K562 (cell line): ENCODE measurements at regions not wholly inside any gene's neighbourhood (a gene's known extent, or its start where the extent isn't known, plus 50 kb on each side); places are given as distances from the start of the nearest gene placed in this dataset.

Source experiments
- ARNT ChIP-seq, 2 experiments: fragments of 450-650 bp; IDR thresholded peaks; 2 replicates each; pipeline ENCODE4 v1.6.1; 2016; ENCODE audit warnings: mild to moderate bottlenecking in 1 of 2
- EGR1 ChIP-seq: fragments of 450-650 bp; conservative IDR thresholded peaks from 2 replicates; pipeline ENCODE4 v1.6.1; 2017; ENCODE audit warnings: mild to moderate bottlenecking
- HDAC6 ChIP-seq: IDR thresholded peaks from 2 replicates; pipeline ENCODE4 v1.6.1; 2012; ENCODE audit warnings: low read depth, mild to moderate bottlenecking, control low read depth, inconsistent platforms, low read length, moderate library complexity
- PATZ1 ChIP-seq: fragments of 250-450 bp; sonication (Bioruptor Pico); IDR thresholded peaks from 2 replicates; pipeline ENCODE4 v1.5.0; 2020; ENCODE audit warnings: mild to moderate bottlenecking, borderline replicate concordance
- SNAPC5 ChIP-seq: fragments of 250-450 bp; sonication (Bioruptor Pico); IDR thresholded peaks from 2 replicates; pipeline ENCODE4 v1.8.0; 2021; ENCODE audit warnings: moderate library complexity, mild to moderate bottlenecking, inconsistent platforms
- SOX6 ChIP-seq: fragments of 450-650 bp; IDR thresholded peaks from 2 replicates; pipeline ENCODE4 v1.6.1; 2014; ENCODE audit warnings: mild to moderate bottlenecking
- ZEB2 ChIP-seq: fragments of 450-650 bp; IDR thresholded peaks from 2 replicates; pipeline ENCODE4 v1.6.1; 2016
- ZNF589 ChIP-seq: fragments of 200-800 bp; sonication (Bioruptor generic); IDR thresholded peaks from 2 replicates; pipeline ENCODE4 v1.6.1; 2016; ENCODE audit warnings: low read depth, missing genetic modification characterization, missing compliant biosample characterization
- TF ChIP-seq, protein P1 (sequence below), 2 experiments: fragments of 450-650 bp in 1 of 2; sonication (generic) in 1 of 2; formaldehyde crosslinking in 1 of 2; IDR thresholded peaks; 2 replicates each; pipeline versions ENCODE4 v1.7.1 to v1.9.0; 2016 to 2022; ENCODE audit warnings: inconsistent platforms in 1 of 2, mild to moderate bottlenecking in 1 of 2, missing genetic modification reagents in 1 of 2
- TF ChIP-seq, protein P2 (sequence below), 2 experiments: fragments of 450-650 bp in 1 of 2; sonication (generic) in 1 of 2; formaldehyde crosslinking; conservative IDR thresholded peaks; 2 replicates each; pipeline versions ENCODE4 v1.4.0 to v1.8.1; 2020 to 2022; ENCODE audit warnings: mild to moderate bottlenecking in 1 of 2, missing genetic modification reagents in 1 of 2
- TF ChIP-seq, protein P3 (sequence below): fragments of 450-650 bp; IDR thresholded peaks from 2 replicates; pipeline ENCODE4 v1.6.1; 2016

GRCh38 chr16:86850670-86851069 lies 272.3 kb downstream of the FOXL1 start (continued):
- TF ChIP-seq, protein P1, sequence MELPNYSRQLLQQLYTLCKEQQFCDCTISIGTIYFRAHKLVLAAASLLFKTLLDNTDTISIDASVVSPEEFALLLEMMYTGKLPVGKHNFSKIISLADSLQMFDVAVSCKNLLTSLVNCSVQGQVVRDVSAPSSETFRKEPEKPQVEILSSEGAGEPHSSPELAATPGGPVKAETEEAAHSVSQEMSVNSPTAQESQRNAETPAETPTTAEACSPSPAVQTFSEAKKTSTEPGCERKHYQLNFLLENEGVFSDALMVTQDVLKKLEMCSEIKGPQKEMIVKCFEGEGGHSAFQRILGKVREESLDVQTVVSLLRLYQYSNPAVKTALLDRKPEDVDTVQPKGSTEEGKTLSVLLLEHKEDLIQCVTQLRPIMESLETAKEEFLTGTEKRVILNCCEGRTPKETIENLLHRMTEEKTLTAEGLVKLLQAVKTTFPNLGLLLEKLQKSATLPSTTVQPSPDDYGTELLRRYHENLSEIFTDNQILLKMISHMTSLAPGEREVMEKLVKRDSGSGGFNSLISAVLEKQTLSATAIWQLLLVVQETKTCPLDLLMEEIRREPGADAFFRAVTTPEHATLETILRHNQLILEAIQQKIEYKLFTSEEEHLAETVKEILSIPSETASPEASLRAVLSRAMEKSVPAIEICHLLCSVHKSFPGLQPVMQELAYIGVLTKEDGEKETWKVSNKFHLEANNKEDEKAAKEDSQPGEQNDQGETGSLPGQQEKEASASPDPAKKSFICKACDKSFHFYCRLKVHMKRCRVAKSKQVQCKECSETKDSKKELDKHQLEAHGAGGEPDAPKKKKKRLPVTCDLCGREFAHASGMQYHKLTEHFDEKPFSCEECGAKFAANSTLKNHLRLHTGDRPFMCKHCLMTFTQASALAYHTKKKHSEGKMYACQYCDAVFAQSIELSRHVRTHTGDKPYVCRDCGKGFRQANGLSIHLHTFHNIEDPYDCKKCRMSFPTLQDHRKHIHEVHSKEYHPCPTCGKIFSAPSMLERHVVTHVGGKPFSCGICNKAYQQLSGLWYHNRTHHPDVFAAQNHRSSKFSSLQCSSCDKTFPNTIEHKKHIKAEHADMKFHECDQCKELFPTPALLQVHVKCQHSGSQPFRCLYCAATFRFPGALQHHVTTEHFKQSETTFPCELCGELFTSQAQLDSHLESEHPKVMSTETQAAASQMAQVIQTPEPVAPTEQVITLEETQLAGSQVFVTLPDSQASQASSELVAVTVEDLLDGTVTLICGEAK (IDR thresholded peaks at IDR 0.05): no peak
- TF ChIP-seq, protein P1 (CRISPR knock-in tag; IDR thresholded peaks at IDR 0.05): no peak
- TF ChIP-seq PATZ1 (CRISPR knock-in tag): no peak
- no peak for TF ChIP-seq ZEB2
- no peak for TF ChIP-seq ZNF589 (CRISPR knock-in tag)
- no peak for TF ChIP-seq EGR1
- no peak for TF ChIP-seq SNAPC5 (CRISPR knock-in tag)
- TF ChIP-seq ARNT (IDR thresholded peaks at IDR 0.05): no peak
- no peak for TF ChIP-seq HDAC6
- no peak for TF ChIP-seq SOX6
- TF ChIP-seq, protein P2, sequence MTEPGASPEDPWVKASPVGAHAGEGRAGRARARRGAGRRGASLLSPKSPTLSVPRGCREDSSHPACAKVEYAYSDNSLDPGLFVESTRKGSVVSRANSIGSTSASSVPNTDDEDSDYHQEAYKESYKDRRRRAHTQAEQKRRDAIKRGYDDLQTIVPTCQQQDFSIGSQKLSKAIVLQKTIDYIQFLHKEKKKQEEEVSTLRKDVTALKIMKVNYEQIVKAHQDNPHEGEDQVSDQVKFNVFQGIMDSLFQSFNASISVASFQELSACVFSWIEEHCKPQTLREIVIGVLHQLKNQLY (CRISPR knock-in tag; conservative IDR thresholded peaks at IDR 0.05): no peak
- TF ChIP-seq, protein P3, sequence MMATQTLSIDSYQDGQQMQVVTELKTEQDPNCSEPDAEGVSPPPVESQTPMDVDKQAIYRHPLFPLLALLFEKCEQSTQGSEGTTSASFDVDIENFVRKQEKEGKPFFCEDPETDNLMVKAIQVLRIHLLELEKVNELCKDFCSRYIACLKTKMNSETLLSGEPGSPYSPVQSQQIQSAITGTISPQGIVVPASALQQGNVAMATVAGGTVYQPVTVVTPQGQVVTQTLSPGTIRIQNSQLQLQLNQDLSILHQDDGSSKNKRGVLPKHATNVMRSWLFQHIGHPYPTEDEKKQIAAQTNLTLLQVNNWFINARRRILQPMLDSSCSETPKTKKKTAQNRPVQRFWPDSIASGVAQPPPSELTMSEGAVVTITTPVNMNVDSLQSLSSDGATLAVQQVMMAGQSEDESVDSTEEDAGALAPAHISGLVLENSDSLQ: no peak
